HepG2 (cell line): ENCODE measurements at regions not wholly inside any gene's neighbourhood (a gene's known extent, or its start where the extent isn't known, plus 50 kb on each side); places are given as distances from the start of the nearest gene placed in this dataset.

ENCODE experiments used
- AKAP8 ChIP-seq: sonication (generic); formaldehyde crosslinking; IDR thresholded peaks from 2 replicates; pipeline ENCODE4 v1.5.1; 2020; ENCODE audit warnings: mild to moderate bottlenecking, missing genetic modification reagents
- ATF2 ChIP-seq: sonication (generic); formaldehyde crosslinking; IDR thresholded peaks from 2 replicates; pipeline ENCODE4 v1.4.0; 2020; ENCODE audit warnings: missing genetic modification reagents
- CREM ChIP-seq, 2 experiments: sonication (generic) in 1 of 2; formaldehyde crosslinking in 1 of 2; IDR thresholded peaks; 2 replicates each; pipeline versions ENCODE4 v1.4.0 to v1.6.1; 2016 to 2020; ENCODE audit warnings: antibody characterized with exemption in 1 of 2, mild to moderate bottlenecking in 1 of 2, missing genetic modification reagents in 1 of 2
- ETS1 ChIP-seq: sonication (generic); formaldehyde crosslinking; IDR thresholded peaks from 2 replicates; pipeline ENCODE4 v1.4.0; 2020; ENCODE audit warnings: missing genetic modification reagents
- GATA4 ChIP-seq: sonication (generic); IDR thresholded peaks from 2 replicates; pipeline ENCODE4 v1.6.1; 2016; ENCODE audit warnings: antibody characterized with exemption, low read depth, borderline replicate concordance
- LRRFIP1 ChIP-seq: sonication (generic); formaldehyde crosslinking; conservative IDR thresholded peaks from 2 replicates; pipeline ENCODE4 v1.4.0; 2020; ENCODE audit warnings: missing genetic modification reagents
- MBNL3 ChIP-seq: fragments of 250-450 bp; sonication (Bioruptor Pico); conservative IDR thresholded peaks from 2 replicates; pipeline ENCODE4 v1.8.0; 2022; ENCODE audit warnings: mild to moderate bottlenecking, inconsistent platforms
- MYNN ChIP-seq: sonication (generic); formaldehyde crosslinking; IDR thresholded peaks from 2 replicates; pipeline ENCODE4 v1.4.0; 2020; ENCODE audit warnings: mild to moderate bottlenecking, low read depth, missing genetic modification reagents
- NR2F2 ChIP-seq: IDR thresholded peaks from 2 replicates; pipeline ENCODE4 v1.6.1; 2012; ENCODE audit warnings: low read depth, inconsistent platforms, borderline replicate concordance
- PCBP2 ChIP-seq: fragments of 200-400 bp; formaldehyde crosslinking; optimal IDR thresholded peaks from 2 replicates; pipeline ENCODE3; 2018; ENCODE audit warnings: low read length, low read depth; ENCODE audit not compliant: poor library complexity, severe bottlenecking
- SRF ChIP-seq: IDR thresholded peaks from 2 replicates; pipeline ENCODE4 v1.6.1; 2011; ENCODE audit warnings: mild to moderate bottlenecking, low read depth, low read length, moderate library complexity
- TCF12 ChIP-seq, 2 experiments: fragments of 450-650 bp in 1 of 2; sonication (generic) in 1 of 2; formaldehyde crosslinking in 1 of 2; IDR thresholded peaks; 2 replicates each; pipeline versions ENCODE4 v1.6.1 to v1.8.0; 2017 to 2022; ENCODE audit warnings: antibody characterized with exemption in 1 of 2, mild to moderate bottlenecking in 1 of 2, missing genetic modification reagents in 1 of 2, moderate library complexity in 1 of 2
- THAP9 ChIP-seq: sonication (generic); formaldehyde crosslinking; IDR thresholded peaks from 2 replicates; pipeline ENCODE4; 2020; ENCODE audit warnings: missing genetic modification reagents, mild to moderate bottlenecking, borderline replicate concordance
- ZNF263 ChIP-seq: sonication (generic); formaldehyde crosslinking; IDR thresholded peaks from 2 replicates; pipeline ENCODE4 v1.4.0; 2020; ENCODE audit warnings: missing genetic modification reagents
- ZNF34 ChIP-seq: sonication (generic); formaldehyde crosslinking; IDR thresholded peaks from 2 replicates; pipeline ENCODE4 v1.4.0; 2020; ENCODE audit warnings: mild to moderate bottlenecking, missing genetic modification reagents, borderline replicate concordance
- ZNF552 ChIP-seq: sonication (generic); formaldehyde crosslinking; IDR thresholded peaks from 2 replicates; pipeline ENCODE4 v1.9.0; 2022; ENCODE audit warnings: missing genetic modification reagents, mild to moderate bottlenecking, borderline replicate concordance
- ZNF747 ChIP-seq: sonication (generic); formaldehyde crosslinking; IDR thresholded peaks from 2 replicates; pipeline ENCODE4 v1.8.1; 2023; ENCODE audit warnings: missing genetic modification reagents, mild to moderate bottlenecking, borderline replicate concordance
- ZNF792 ChIP-seq: IDR thresholded peaks from 2 replicates; pipeline ENCODE4 v1.6.1; 2016

- TF ChIP-seq LRRFIP1 (CRISPR knock-in tag) (no peak), MBNL3 (CRISPR knock-in tag) (no peak), AKAP8 (CRISPR knock-in tag) (no peak), MYNN (CRISPR knock-in tag) (no peak), SRF (no peak; the same call in 1 of the 2 replicates), ZNF747 (no peak), ATF2 (CRISPR knock-in tag) (peak; percentile 96), ZNF552 (CRISPR knock-in tag) (no peak), THAP9 (CRISPR knock-in tag) (peak; percentile 19; the same call in 1 of the 2 replicates), ZNF34 (0 out of 2 replicates have a peak, but pooled peaks have one; percentile 15), NR2F2 (peak; percentile 16; the same call in 1 of the 2 replicates), CREM (IDR thresholded peaks at IDR 0.05) (peak; percentile 76), CREM (CRISPR knock-in tag; IDR thresholded peaks at IDR 0.05) (no peak), ETS1 (CRISPR knock-in tag) (no peak), TCF12 (IDR thresholded peaks at IDR 0.05) (no peak), TCF12 (CRISPR knock-in tag; IDR thresholded peaks at IDR 0.05) (no peak), ZNF263 (CRISPR knock-in tag) (no peak), ZNF792 (CRISPR knock-in tag) (peak; percentile 53), GATA4 (peak; percentile 88; the same call in 1 of the 2 replicates), PCBP2 (peak; percentile 12)
Observed at GRCh38 chr17:72338847-72339790, 218.3 kb downstream of the SOX9 start (continued).
